Liver (tissue), 8 donors: ENCODE measurements at regions not wholly inside any gene's neighbourhood (a gene's known extent, or its start where the extent isn't known, plus 50 kb on each side); places are given as distances from the start of the nearest gene placed in this dataset.

Source experiments
- DNase-seq: peaks from one replicate; pipeline ENCODE4 v3.0.0-alpha.2; 2017; ENCODE audit warnings: low spot score
- H3K27ac ChIP-seq, 2 donors: one replicate each; pipeline ENCODE4 v1.7.0; 2013; ENCODE audit warnings: inconsistent platforms in 2 of 2, low read length in 2 of 2, control low read depth in 1 of 2, low read depth in 1 of 2, mild to moderate bottlenecking in 1 of 2
- H3K27me3 ChIP-seq, 4 donors: one replicate each; pipeline versions ENCODE4 v1.6.1 to v1.7.0; 2013; ENCODE audit warnings: low read length in 3 of 4, inconsistent platforms in 1 of 4, mild to moderate bottlenecking in 1 of 4, moderate library complexity in 1 of 4; ENCODE audit not compliant: control insufficient read depth in 4 of 4, insufficient read depth in 4 of 4
- H3K36me3 ChIP-seq, 4 donors: one replicate each; pipeline versions ENCODE4 v1.6.1 to v1.7.0; 2013; ENCODE audit warnings: low read length in 3 of 4, mild to moderate bottlenecking in 3 of 4, low read depth in 1 of 4, moderate library complexity in 1 of 4; ENCODE audit not compliant: control insufficient read depth in 4 of 4, insufficient read depth in 3 of 4
- H3K4me1 ChIP-seq, 4 donors: one replicate each; pipeline versions ENCODE4 v1.6.1 to v1.7.0; 2013; ENCODE audit warnings: low read length in 3 of 4, mild to moderate bottlenecking in 3 of 4, moderate library complexity in 1 of 4; ENCODE audit not compliant: control insufficient read depth in 4 of 4, insufficient read depth in 4 of 4
- H3K4me3 ChIP-seq, 3 donors: one replicate each; pipeline versions ENCODE4 v1.6.1 to v1.7.0; 2013; ENCODE audit warnings: low read length in 3 of 3, control low read depth in 1 of 3, low read depth in 1 of 3, mild to moderate bottlenecking in 1 of 3
- H3K9ac ChIP-seq, 2 donors: one replicate each; pipeline ENCODE4 v1.7.0; 2013; ENCODE audit warnings: low read length in 2 of 2, mild to moderate bottlenecking in 2 of 2, moderate library complexity in 2 of 2, control low read depth in 1 of 2, low read depth in 1 of 2
- H3K9me3 ChIP-seq, 4 donors: one replicate each; pipeline versions ENCODE4 v1.6.1 to v1.7.0; 2013; ENCODE audit warnings: low read length in 3 of 4; ENCODE audit not compliant: control insufficient read depth in 4 of 4
- ATF3 ChIP-seq: IDR thresholded peaks from 2 replicates; pipeline ENCODE4 v1.6.1; 2016; ENCODE audit warnings: antibody characterized with exemption
- CTCF ChIP-seq: fragments of 150-350 bp; IDR thresholded peaks from 2 replicates; pipeline ENCODE4 v1.5.1; 2017; ENCODE audit warnings: improper control_type of control experiment, low read depth, low read length; ENCODE audit not compliant: missing input control
- EGR1 ChIP-seq, 2 donors: IDR thresholded peaks; 2 replicates each; pipeline ENCODE4 v1.6.1; 2016 to 2018; ENCODE audit warnings: antibody characterized with exemption in 2 of 2, low read depth in 2 of 2
- FOXA1 ChIP-seq: IDR thresholded peaks from 2 replicates; pipeline ENCODE4 v1.6.1; 2016; ENCODE audit warnings: antibody characterized with exemption
- FOXA2 ChIP-seq: IDR thresholded peaks from 2 replicates; pipeline ENCODE4 v1.6.1; 2016; ENCODE audit warnings: antibody characterized with exemption
- GABPA ChIP-seq, 2 donors: IDR thresholded peaks in 1 of 2; conservative IDR thresholded peaks in 1 of 2; 2 replicates each; pipeline ENCODE4 v1.6.1; 2016; ENCODE audit warnings: antibody characterized with exemption in 2 of 2, mild to moderate bottlenecking in 1 of 2, moderate library complexity in 1 of 2
- HNF4A ChIP-seq, 2 donors: conservative IDR thresholded peaks; 2 replicates each; pipeline ENCODE4 v1.6.1; 2016; ENCODE audit warnings: antibody characterized with exemption in 2 of 2, mild to moderate bottlenecking in 2 of 2
- HNF4G ChIP-seq: IDR thresholded peaks from 2 replicates; pipeline ENCODE4 v1.6.1; 2016; ENCODE audit warnings: antibody characterized with exemption
- JUND ChIP-seq, 2 donors: IDR thresholded peaks; 2 replicates each; pipeline ENCODE4 v1.6.1; 2016; ENCODE audit warnings: antibody characterized with exemption in 2 of 2
- MAX ChIP-seq: IDR thresholded peaks from 2 replicates; pipeline ENCODE4 v1.6.1; 2016; ENCODE audit warnings: antibody characterized with exemption
- RAD21 ChIP-seq, 2 donors: IDR thresholded peaks; 2 replicates each; pipeline ENCODE4 v1.6.1; 2016; ENCODE audit warnings: antibody characterized with exemption in 2 of 2, mild to moderate bottlenecking in 2 of 2
- SP1 ChIP-seq: IDR thresholded peaks from 2 replicates; pipeline ENCODE4 v1.6.1; 2018; ENCODE audit warnings: antibody characterized with exemption, mild to moderate bottlenecking
- TAF1 ChIP-seq: conservative IDR thresholded peaks from 2 replicates; pipeline ENCODE4 v1.6.1; 2016; ENCODE audit warnings: antibody characterized with exemption, mild to moderate bottlenecking
- YY1 ChIP-seq: IDR thresholded peaks from 2 replicates; pipeline ENCODE4 v1.6.1; 2016; ENCODE audit warnings: antibody characterized with exemption, mild to moderate bottlenecking
- WGBS: extraction: QIAGEN DNeasy Blood & Tissue Kit; methylation state at CpG from one replicate; pipeline ENCODE4 v1.1.7; 2013; 5-methylcytosine and 5-hydroxymethylcytosine counted together
- TF ChIP-seq, protein P1 (sequence below): IDR thresholded peaks from 2 replicates; pipeline ENCODE4 v1.6.1; 2016; ENCODE audit warnings: antibody characterized with exemption, mild to moderate bottlenecking
- donor health status: healthy.
- donor health status: healthy.
- donor health status: healthy.
- donor health status: healthy.
- donor health status: healthy.

- TF ChIP-seq HNF4G = no peak
- TF ChIP-seq HNF4A (conservative IDR thresholded peaks at IDR 0.05) = no peak
- TF ChIP-seq RAD21 (IDR thresholded peaks at IDR 0.05) = no peak
These were observed 465.1 kb upstream of the GALNTL6 start (continued) for GRCh38 chr4:171348090-171348489.

DNA sequence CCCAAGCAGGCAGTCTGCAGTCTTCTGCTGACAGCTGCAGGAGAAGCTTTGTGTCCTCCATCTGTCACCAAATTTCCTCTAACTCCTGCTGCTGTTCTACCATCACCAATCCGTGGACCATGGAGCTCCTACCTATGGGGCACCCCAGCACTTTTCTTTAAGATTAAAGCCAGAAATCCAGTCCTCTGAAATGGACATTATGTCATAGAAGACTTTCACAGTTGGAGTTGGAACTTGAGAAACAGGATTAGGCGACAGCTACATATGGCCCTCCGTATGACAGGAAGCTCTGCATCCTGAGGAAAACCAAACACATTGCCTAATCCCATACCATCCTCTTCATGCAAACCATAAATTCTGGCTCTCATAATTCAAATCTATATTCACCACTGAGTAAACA is 470.6 kb upstream of the GALNTL6 start:
- Histone ChIP-seq H3K4me1 (no peaks in the 10 kb centered on the region), H3K9me3 (no peaks in the 10 kb centered on the region), H3K27me3 (no peaks in the 10 kb centered on the region), H3K4me3 (no peak overlapping the region), H3K36me3 (no peaks in the 10 kb centered on the region), H3K9ac (no peak overlapping the region), H3K27ac (no peak overlapping the region)
- WGBS = 48% methylated on average over 3 of the region's 3 CpGs
- TF ChIP-seq FOXA2 = no peak
- TF ChIP-seq GABPA (IDR thresholded peaks at IDR 0.05 in 1 of 2, conservative IDR thresholded peaks at IDR 0.05 in 1 of 2) = no peak
- TF ChIP-seq CTCF = no peak
- no peak for TF ChIP-seq SP1
- no peak for TF ChIP-seq JUND (IDR thresholded peaks at IDR 0.05)
- TF ChIP-seq, protein P1, sequence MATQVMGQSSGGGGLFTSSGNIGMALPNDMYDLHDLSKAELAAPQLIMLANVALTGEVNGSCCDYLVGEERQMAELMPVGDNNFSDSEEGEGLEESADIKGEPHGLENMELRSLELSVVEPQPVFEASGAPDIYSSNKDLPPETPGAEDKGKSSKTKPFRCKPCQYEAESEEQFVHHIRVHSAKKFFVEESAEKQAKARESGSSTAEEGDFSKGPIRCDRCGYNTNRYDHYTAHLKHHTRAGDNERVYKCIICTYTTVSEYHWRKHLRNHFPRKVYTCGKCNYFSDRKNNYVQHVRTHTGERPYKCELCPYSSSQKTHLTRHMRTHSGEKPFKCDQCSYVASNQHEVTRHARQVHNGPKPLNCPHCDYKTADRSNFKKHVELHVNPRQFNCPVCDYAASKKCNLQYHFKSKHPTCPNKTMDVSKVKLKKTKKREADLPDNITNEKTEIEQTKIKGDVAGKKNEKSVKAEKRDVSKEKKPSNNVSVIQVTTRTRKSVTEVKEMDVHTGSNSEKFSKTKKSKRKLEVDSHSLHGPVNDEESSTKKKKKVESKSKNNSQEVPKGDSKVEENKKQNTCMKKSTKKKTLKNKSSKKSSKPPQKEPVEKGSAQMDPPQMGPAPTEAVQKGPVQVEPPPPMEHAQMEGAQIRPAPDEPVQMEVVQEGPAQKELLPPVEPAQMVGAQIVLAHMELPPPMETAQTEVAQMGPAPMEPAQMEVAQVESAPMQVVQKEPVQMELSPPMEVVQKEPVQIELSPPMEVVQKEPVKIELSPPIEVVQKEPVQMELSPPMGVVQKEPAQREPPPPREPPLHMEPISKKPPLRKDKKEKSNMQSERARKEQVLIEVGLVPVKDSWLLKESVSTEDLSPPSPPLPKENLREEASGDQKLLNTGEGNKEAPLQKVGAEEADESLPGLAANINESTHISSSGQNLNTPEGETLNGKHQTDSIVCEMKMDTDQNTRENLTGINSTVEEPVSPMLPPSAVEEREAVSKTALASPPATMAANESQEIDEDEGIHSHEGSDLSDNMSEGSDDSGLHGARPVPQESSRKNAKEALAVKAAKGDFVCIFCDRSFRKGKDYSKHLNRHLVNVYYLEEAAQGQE = no peak
- TF ChIP-seq HNF4A (conservative IDR thresholded peaks at IDR 0.05) = no peak
- TF ChIP-seq RAD21 (IDR thresholded peaks at IDR 0.05) = no peak
- TF ChIP-seq TAF1 = no peak
- DNase-seq = no peak

GRCh38 chr4:171340258-171340657 is 472.9 kb upstream of the GALNTL6 start:
- Histone ChIP-seq H3K9ac (no peak overlapping the region), H3K4me1 (no peaks in the 10 kb centered on the region), H3K27ac (no peak overlapping the region), H3K27me3 (no peaks in the 10 kb centered on the region), H3K36me3 (no peaks in the 10 kb centered on the region), H3K9me3 (no peaks in the 10 kb centered on the region), H3K4me3 (no peak overlapping the region)
- no peak for DNase-seq
- TF ChIP-seq HNF4A (conservative IDR thresholded peaks at IDR 0.05) (no peak), GABPA (IDR thresholded peaks at IDR 0.05 in 1 of 2, conservative IDR thresholded peaks at IDR 0.05 in 1 of 2) (no peak), CTCF (no peak), YY1 (no peak), ATF3 (no peak), HNF4G (no peak), EGR1 (IDR thresholded peaks at IDR 0.05; ENCODE audit: low read depth in 2 of 2) (no peak), TAF1 (no peak), JUND (IDR thresholded peaks at IDR 0.05) (no peak), FOXA2 (no peak), FOXA1 (no peak), MAX (no peak)
- TF ChIP-seq, protein P1 = no peak
- 83% methylated on average over 6 of the region's 6 CpGs for WGBS
